RWPE2 (cell line): ENCODE measurements at regions not wholly inside any gene's neighbourhood (a gene's known extent, or its start where the extent isn't known, plus 50 kb on each side); places are given as distances from the start of the nearest gene placed in this dataset.

Source experiments
- ATAC-seq: fragments of 200-7000 bp; cut with Tn5 transposase; 3 replicates; pipeline ENCODE4 v1.9.1; 2021; ENCODE audit warnings: low read depth
- DNase-seq: peaks from one replicate; pipeline ENCODE4 v3.0.0-alpha.2; 2020; ENCODE audit warnings: low spot score
- H3K27ac ChIP-seq: fragments of 450-650 bp; 2 replicates; pipeline ENCODE4 v1.5.1; 2017; ENCODE audit warnings: mild to moderate bottlenecking; ENCODE audit not compliant: poor library complexity, severe bottlenecking
- H3K27me3 ChIP-seq: fragments of 250-450 bp; sonication (Bioruptor Pico); 2 replicates; pipeline ENCODE4 v1.5.1; 2021; ENCODE audit warnings: mild to moderate bottlenecking, moderate library complexity; ENCODE audit not compliant: insufficient read depth, poor library complexity, severe bottlenecking
- H3K36me3 ChIP-seq: fragments of 250-450 bp; sonication (Bioruptor Pico); 2 replicates; pipeline ENCODE4 v1.5.1; 2020; ENCODE audit warnings: low read depth, mild to moderate bottlenecking, moderate library complexity
- H3K4me1 ChIP-seq: fragments of 250-450 bp; sonication (Bioruptor Pico); 2 replicates; pipeline ENCODE4 v1.5.1; 2021; ENCODE audit warnings: mild to moderate bottlenecking, moderate library complexity; ENCODE audit not compliant: insufficient read depth, poor library complexity, severe bottlenecking
- H3K4me3 ChIP-seq: fragments of 250-450 bp; sonication (Bioruptor Pico); 2 replicates; pipeline ENCODE4 v1.5.1; 2021; ENCODE audit warnings: mild to moderate bottlenecking, moderate library complexity; ENCODE audit not compliant: severe bottlenecking
- H3K9me3 ChIP-seq: fragments of 250-450 bp; sonication (Bioruptor Pico); 2 replicates; pipeline ENCODE4 v1.5.1; 2021; ENCODE audit warnings: mild to moderate bottlenecking, moderate library complexity; ENCODE audit not compliant: severe bottlenecking
- TF ChIP-seq, protein P1 (sequence below): fragments of 450-650 bp; IDR thresholded peaks from one replicate; pipeline ENCODE4 v1.5.1; 2017; ENCODE audit warnings: mild to moderate bottlenecking, moderate library complexity; ENCODE audit not compliant: poor library complexity, severe bottlenecking

GRCh38 chr13:110808138-110808537 lies 94.6 kb downstream of the ING1 start:
- H3K36me3 ChIP-seq: no peaks in the 10 kb centered on the region
- no peaks in the 10 kb centered on the region for H3K9me3 ChIP-seq
- TF ChIP-seq, protein P1, sequence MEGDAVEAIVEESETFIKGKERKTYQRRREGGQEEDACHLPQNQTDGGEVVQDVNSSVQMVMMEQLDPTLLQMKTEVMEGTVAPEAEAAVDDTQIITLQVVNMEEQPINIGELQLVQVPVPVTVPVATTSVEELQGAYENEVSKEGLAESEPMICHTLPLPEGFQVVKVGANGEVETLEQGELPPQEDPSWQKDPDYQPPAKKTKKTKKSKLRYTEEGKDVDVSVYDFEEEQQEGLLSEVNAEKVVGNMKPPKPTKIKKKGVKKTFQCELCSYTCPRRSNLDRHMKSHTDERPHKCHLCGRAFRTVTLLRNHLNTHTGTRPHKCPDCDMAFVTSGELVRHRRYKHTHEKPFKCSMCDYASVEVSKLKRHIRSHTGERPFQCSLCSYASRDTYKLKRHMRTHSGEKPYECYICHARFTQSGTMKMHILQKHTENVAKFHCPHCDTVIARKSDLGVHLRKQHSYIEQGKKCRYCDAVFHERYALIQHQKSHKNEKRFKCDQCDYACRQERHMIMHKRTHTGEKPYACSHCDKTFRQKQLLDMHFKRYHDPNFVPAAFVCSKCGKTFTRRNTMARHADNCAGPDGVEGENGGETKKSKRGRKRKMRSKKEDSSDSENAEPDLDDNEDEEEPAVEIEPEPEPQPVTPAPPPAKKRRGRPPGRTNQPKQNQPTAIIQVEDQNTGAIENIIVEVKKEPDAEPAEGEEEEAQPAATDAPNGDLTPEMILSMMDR: no peak
- no peak overlapping the region for H3K4me3 ChIP-seq
- peaks cover 53% of the 10 kb centered on the region for H3K27me3 ChIP-seq
- DNase-seq (no peak), ATAC-seq (no peak)
- H3K27ac ChIP-seq: no peak overlapping the region
- no peaks in the 10 kb centered on the region for H3K4me1 ChIP-seq

- TF ChIP-seq, protein P1: no peak
- Histone ChIP-seq H3K4me1 (no peaks in the 10 kb centered on the region), H3K9me3 (no peaks in the 10 kb centered on the region), H3K27me3 (peaks cover 53% of the 10 kb centered on the region), H3K27ac (no peak overlapping the region), H3K4me3 (no peak overlapping the region), H3K36me3 (no peaks in the 10 kb centered on the region)
- no peak for ATAC-seq
- DNase-seq: no peak
Observed at GRCh38 chr13:110809871-110810486, 96.5 kb downstream of the ING1 start.

GRCh38 chr13:110811008-110811720 lies 97.7 kb downstream of the ING1 start:
- Histone ChIP-seq H3K4me3 (no peak overlapping the region), H3K9me3 (no peaks in the 10 kb centered on the region), H3K27ac (no peak overlapping the region), H3K36me3 (no peaks in the 10 kb centered on the region), H3K4me1 (no peaks in the 10 kb centered on the region), H3K27me3 (peaks cover 53% of the 10 kb centered on the region)
- ATAC-seq: no peak
- TF ChIP-seq, protein P1: no peak
- no peak for DNase-seq

DNA sequence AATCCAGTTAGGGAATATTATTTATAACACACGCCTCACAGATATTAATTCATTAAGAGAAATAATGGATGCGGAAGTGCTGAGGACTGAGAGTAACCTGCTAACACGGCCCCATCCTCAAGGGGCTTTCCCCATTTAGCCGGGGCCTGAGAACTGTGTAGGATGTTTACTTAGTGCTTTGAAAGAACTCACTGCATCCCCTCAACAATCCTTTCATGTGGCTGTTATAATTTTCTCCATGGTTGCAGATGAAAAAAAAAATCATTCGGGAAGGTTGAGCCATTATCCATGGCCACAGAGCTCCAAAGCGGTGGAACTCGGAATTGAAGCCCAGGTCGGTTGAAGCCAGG lies 98.2 kb downstream of the ING1 start:
- H3K27ac ChIP-seq: no peak overlapping the region

More for the DNA sequence above, 98.2 kb downstream of the ING1 start:
- no peaks in the 10 kb centered on the region for H3K4me1 ChIP-seq
- H3K27me3 ChIP-seq: peaks cover 53% of the 10 kb centered on the region
- DNase-seq: no peak
- no peaks in the 10 kb centered on the region for H3K36me3 ChIP-seq
- H3K4me3 ChIP-seq: no peak overlapping the region
- TF ChIP-seq, protein P1: no peak
- ATAC-seq: no peak
- H3K9me3 ChIP-seq: no peaks in the 10 kb centered on the region
